H7 (cell line): ENCODE measurements at regions not wholly inside any gene's neighbourhood (a gene's known extent, or its start where the extent isn't known, plus 50 kb on each side); places are given as distances from the start of the nearest gene placed in this dataset.
"Not testable (repeated sequence)": the region's sequence is repeated elsewhere in the genome, so short reads cannot be mapped to it uniquely, and the experiment has no call there.

Source experiments
- DNase-seq: peaks from one replicate; pipeline ENCODE4 v3.0.0; 2012
- H3K27me3 ChIP-seq: 2 replicates; pipeline ENCODE4 v1.6.0; 2011; ENCODE audit warnings: mild to moderate bottlenecking, low read length; ENCODE audit not compliant: control insufficient read depth, insufficient read depth
- H3K36me3 ChIP-seq: replicated peaks from 2 replicates; pipeline ENCODE4 v1.5.1; 2011; ENCODE audit warnings: low read length; ENCODE audit not compliant: control insufficient read depth, insufficient read depth
- H3K4me3 ChIP-seq: 2 replicates; pipeline ENCODE4 v1.5.1; 2011; ENCODE audit warnings: low read depth, mild to moderate bottlenecking, control low read depth, low read length, moderate library complexity; ENCODE audit not compliant: insufficient read depth

GRCh38 chr11:97702951-97703350 lies 1313.1 kb downstream of the JRKL start:
- Histone ChIP-seq H3K4me3 (no peak overlapping the region), H3K36me3 (no peaks in the 10 kb centered on the region), H3K27me3 (no peaks in the 10 kb centered on the region)
- DNase-seq = no peak

- no peak for DNase-seq
- Histone ChIP-seq H3K36me3 (no peaks in the 10 kb centered on the region), H3K4me3 (no peak overlapping the region)
Measured at GRCh38 chr11:97703851-97704250, 1314.0 kb downstream of the JRKL start.

GRCh38 chr11:97705441-97705840 lies 1315.3 kb upstream of the CNTN5 start:
- not testable (repeated sequence) for DNase-seq, H3K27me3 ChIP-seq, H3K36me3 ChIP-seq, H3K4me3 ChIP-seq

More at GRCh38 chr11:97703851-97704250, 1314.0 kb downstream of the JRKL start:
- H3K27me3 ChIP-seq = no peaks in the 10 kb centered on the region

GRCh38 chr11:97717922-97718321 lies 1302.8 kb upstream of the CNTN5 start:
- DNase-seq = no peak
- no peak overlapping the region for H3K4me3 ChIP-seq
- no peaks in the 10 kb centered on the region for H3K27me3 ChIP-seq
- no peaks in the 10 kb centered on the region for H3K36me3 ChIP-seq

GRCh38 chr11:97722065-97722464 lies 1298.7 kb upstream of the CNTN5 start:
- DNase-seq = no peak
- H3K27me3 ChIP-seq = no peaks in the 10 kb centered on the region
- no peak overlapping the region for H3K4me3 ChIP-seq
- H3K36me3 ChIP-seq = no peaks in the 10 kb centered on the region

- Histone ChIP-seq H3K36me3 (no peaks in the 10 kb centered on the region), H3K4me3 (no peak overlapping the region), H3K27me3 (no peaks in the 10 kb centered on the region)
- no peak for DNase-seq
Measured at GRCh38 chr11:97722721-97723120, 1298.0 kb upstream of the CNTN5 start.

GRCh38 chr11:97729546-97730272 lies 1291.0 kb upstream of the CNTN5 start:
- H3K4me3 ChIP-seq = no peak overlapping the region
- no peaks in the 10 kb centered on the region for H3K36me3 ChIP-seq
- H3K27me3 ChIP-seq = no peaks in the 10 kb centered on the region
- no peak for DNase-seq

- Histone ChIP-seq H3K36me3 (no peaks in the 10 kb centered on the region), H3K27me3 (no peaks in the 10 kb centered on the region), H3K4me3 (no peak overlapping the region)
- no peak for DNase-seq
Measured at GRCh38 chr11:97732011-97732632, 1288.6 kb upstream of the CNTN5 start.

GRCh38 chr11:97738751-97739150 lies 1282.0 kb upstream of the CNTN5 start:
- H3K4me3 ChIP-seq = no peak overlapping the region
- DNase-seq = no peak
- no peaks in the 10 kb centered on the region for H3K36me3 ChIP-seq
- no peaks in the 10 kb centered on the region for H3K27me3 ChIP-seq

- H3K4me3 ChIP-seq = no peak overlapping the region
- no peak for DNase-seq
- no peaks in the 10 kb centered on the region for H3K36me3 ChIP-seq
- no peaks in the 10 kb centered on the region for H3K27me3 ChIP-seq
Measured at GRCh38 chr11:97739932-97740800, 1280.6 kb upstream of the CNTN5 start.

GRCh38 chr11:97740801-97741151 lies 1280.0 kb upstream of the CNTN5 start:
- no peaks in the 10 kb centered on the region for H3K36me3 ChIP-seq
- H3K4me3 ChIP-seq = no peak overlapping the region
- no peaks in the 10 kb centered on the region for H3K27me3 ChIP-seq
- DNase-seq = no peak

- no peak for DNase-seq
- H3K36me3 ChIP-seq = no peaks in the 10 kb centered on the region
- H3K27me3 ChIP-seq = no peaks in the 10 kb centered on the region
- no peak overlapping the region for H3K4me3 ChIP-seq
Measured at GRCh38 chr11:97742717-97743116, 1278.0 kb upstream of the CNTN5 start.

- Histone ChIP-seq H3K27me3 (no peaks in the 10 kb centered on the region), H3K36me3 (no peaks in the 10 kb centered on the region), H3K4me3 (no peak overlapping the region)
- DNase-seq = no peak
Measured at GRCh38 chr11:97743205-97743742, 1277.5 kb upstream of the CNTN5 start.

GRCh38 chr11:97745515-97746050 lies 1275.2 kb upstream of the CNTN5 start:
- Histone ChIP-seq H3K4me3 (no peak overlapping the region), H3K36me3 (no peaks in the 10 kb centered on the region), H3K27me3 (no peaks in the 10 kb centered on the region)
- no peak for DNase-seq
